Right renal pelvis (tissue), 4 donors: ENCODE measurements at regions not wholly inside any gene's neighbourhood (a gene's known extent, or its start where the extent isn't known, plus 50 kb on each side); places are given as distances from the start of the nearest gene placed in this dataset.

Source experiments
- DNase-seq, 4 donors: peaks; one replicate each; pipeline ENCODE4 v3.0.0-alpha.2; 2013; ENCODE audit warnings: low read depth in 4 of 4, low spot score in 3 of 4, missing footprints in 1 of 4

- no peak for DNase-seq
Measured at GRCh38 chr18:46401486-46402070, 255.4 kb downstream of the LOXHD1 start.

- no peak for DNase-seq
Measured at GRCh38 chr18:46402396-46402795, 254.6 kb downstream of the LOXHD1 start.

- no peak for DNase-seq
Measured at GRCh38 chr18:46402945-46403344, 254.1 kb downstream of the LOXHD1 start.

- no peak for DNase-seq
Measured at GRCh38 chr18:46405832-46406538, 251.0 kb downstream of the LOXHD1 start.

GRCh38 chr18:46406539-46406932 lies 250.5 kb downstream of the LOXHD1 start:
- no peak for DNase-seq

- no peak for DNase-seq
Measured at GRCh38 chr18:46407486-46408166, 249.4 kb downstream of the LOXHD1 start.

- no peak for DNase-seq
Measured at GRCh38 chr18:46408334-46408987, 248.6 kb downstream of the LOXHD1 start.

GRCh38 chr18:46411191-46411828 lies 245.7 kb downstream of the LOXHD1 start:
- no peak for DNase-seq

- no peak for DNase-seq
Measured at GRCh38 chr18:46411867-46412690, 244.9 kb downstream of the LOXHD1 start.

- DNase-seq, result no peak
Measured at GRCh38 chr18:46412916-46413315, 244.1 kb downstream of the LOXHD1 start.

GRCh38 chr18:46413684-46414083 lies 243.3 kb downstream of the LOXHD1 start:
- DNase-seq, result no peak

- DNase-seq, result no peak
Measured at GRCh38 chr18:46414863-46415262, 242.2 kb downstream of the LOXHD1 start.

GRCh38 chr18:46415532-46416252 lies 241.3 kb downstream of the LOXHD1 start:
- DNase-seq, result no peak

- no peak for DNase-seq
Measured at GRCh38 chr18:46416706-46417638, 240.0 kb downstream of the LOXHD1 start.

- no peak for DNase-seq
Measured at GRCh38 chr18:46418663-46419260, 238.3 kb downstream of the LOXHD1 start.

GRCh38 chr18:46419391-46420141 lies 237.5 kb downstream of the LOXHD1 start:
- DNase-seq, result no peak

GRCh38 chr18:46421973-46422551 lies 235.0 kb downstream of the LOXHD1 start:
- DNase-seq, result no peak
